ENCODE measurements at regions not wholly inside any gene's neighbourhood (a gene's known extent, or its start where the extent isn't known, plus 50 kb on each side); places are given as distances from the start of the nearest gene placed in this dataset.

- Histone ChIP-seq H2AFZ (ENCODE audit: control insufficient read depth, low read length) (no peak overlapping the region), H3K36me3 (ENCODE audit: control insufficient read depth in 2 of 2, extremely low read depth in 1 of 2, insufficient read depth in 2 of 2, low read length in 2 of 2) (no peaks in the 10 kb centered on the region), H3K9ac (ENCODE audit: control insufficient read depth, extremely low read depth, insufficient read depth, low read length) (no peak overlapping the region), H3K4me2 (ENCODE audit: control insufficient read depth, extremely low read depth, insufficient read depth, low read depth, low read length) (no peak overlapping the region), H4K20me1 (ENCODE audit: control insufficient read depth, extremely low read depth, insufficient read depth, low read length) (no peaks in the 10 kb centered on the region), H3K27ac (ENCODE audit: control insufficient read depth, insufficient read depth, low read length) (no peak overlapping the region), H3K27me3 (ENCODE audit: control insufficient read depth, extremely low read depth, insufficient read depth, low read length) (no peaks in the 10 kb centered on the region), H3K79me2 (ENCODE audit: control insufficient read depth, insufficient read depth, low read length) (no peaks in the 10 kb centered on the region), H3K4me3 (ENCODE audit: control insufficient read depth in 2 of 3, extremely low read depth in 1 of 3, insufficient read depth in 2 of 3, low read depth in 1 of 3, low read length in 3 of 3) (no peak overlapping the region), H3K4me1 (ENCODE audit: control insufficient read depth, extremely low read depth, insufficient read depth, low read length) (no peaks in the 10 kb centered on the region), H3K9me1 (ENCODE audit: control insufficient read depth, extremely low read depth, insufficient read depth, low read length) (no peaks in the 10 kb centered on the region), H3K9me3 (ENCODE audit: control insufficient read depth, low read depth, low read length) (no peaks in the 10 kb centered on the region)
- FAIRE-seq (no peak), DNase-seq (ENCODE audit: low read depth, low spot score) (no peak)
- dilution Hi-C loops (cut with MboI; ENCODE audit: extremely low pct_ligation_motif_present, low sequenced_read_pairs), result no loop called here
- TF ChIP-seq, protein P1, sequence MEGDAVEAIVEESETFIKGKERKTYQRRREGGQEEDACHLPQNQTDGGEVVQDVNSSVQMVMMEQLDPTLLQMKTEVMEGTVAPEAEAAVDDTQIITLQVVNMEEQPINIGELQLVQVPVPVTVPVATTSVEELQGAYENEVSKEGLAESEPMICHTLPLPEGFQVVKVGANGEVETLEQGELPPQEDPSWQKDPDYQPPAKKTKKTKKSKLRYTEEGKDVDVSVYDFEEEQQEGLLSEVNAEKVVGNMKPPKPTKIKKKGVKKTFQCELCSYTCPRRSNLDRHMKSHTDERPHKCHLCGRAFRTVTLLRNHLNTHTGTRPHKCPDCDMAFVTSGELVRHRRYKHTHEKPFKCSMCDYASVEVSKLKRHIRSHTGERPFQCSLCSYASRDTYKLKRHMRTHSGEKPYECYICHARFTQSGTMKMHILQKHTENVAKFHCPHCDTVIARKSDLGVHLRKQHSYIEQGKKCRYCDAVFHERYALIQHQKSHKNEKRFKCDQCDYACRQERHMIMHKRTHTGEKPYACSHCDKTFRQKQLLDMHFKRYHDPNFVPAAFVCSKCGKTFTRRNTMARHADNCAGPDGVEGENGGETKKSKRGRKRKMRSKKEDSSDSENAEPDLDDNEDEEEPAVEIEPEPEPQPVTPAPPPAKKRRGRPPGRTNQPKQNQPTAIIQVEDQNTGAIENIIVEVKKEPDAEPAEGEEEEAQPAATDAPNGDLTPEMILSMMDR (optimal IDR thresholded peaks at IDR 0.05 in 1 of 3, IDR thresholded peaks at IDR 0.05 in 1 of 3, conservative IDR thresholded peaks at IDR 0.05 in 1 of 3; ENCODE audit: extremely low read depth in 1 of 3, insufficient read depth in 2 of 3, low read length in 3 of 3), result no peak
- TF ChIP-seq EZH2 (IDR thresholded peaks at IDR 0.05; ENCODE audit: low read length), result no peak
Measured at GRCh38 chr7:81611040-81611439, 158.8 kb downstream of the HGF start.

DNA sequence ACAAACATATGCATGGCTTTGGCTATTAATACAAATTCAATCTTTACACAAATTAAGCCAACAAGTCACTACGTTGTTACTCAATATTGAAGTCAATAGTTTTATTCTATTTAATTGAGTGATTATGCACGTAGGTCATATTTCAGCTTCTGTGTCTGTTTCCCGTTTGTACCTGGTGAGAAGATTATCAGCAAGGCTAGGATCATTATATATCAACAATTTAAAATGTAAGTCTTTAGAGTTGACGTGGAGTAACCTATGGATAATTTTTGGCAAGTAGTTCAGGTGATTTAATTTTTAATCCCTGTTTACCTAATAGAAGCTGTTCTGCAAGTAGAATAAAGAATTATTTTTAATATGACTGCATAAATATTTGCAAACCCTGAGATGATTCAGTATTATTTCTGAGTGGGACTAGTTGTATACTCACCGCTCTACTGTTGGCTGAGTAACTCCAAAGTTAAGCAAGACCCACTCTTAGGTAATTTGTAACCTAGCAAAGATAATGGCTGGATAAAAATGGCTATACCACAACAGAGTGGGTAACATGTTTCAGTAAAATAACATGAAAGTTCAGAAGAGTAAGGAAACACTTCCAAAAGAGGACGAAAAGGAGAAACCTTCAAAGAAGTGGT is 161.0 kb downstream of the HGF start:
- Histone ChIP-seq H2AFZ (ENCODE audit: control insufficient read depth, low read length) (peak overlapping the region; percentile 3), H3K27me3 (ENCODE audit: control insufficient read depth, extremely low read depth, insufficient read depth, low read length) (no peaks in the 10 kb centered on the region), H3K9ac (ENCODE audit: control insufficient read depth, extremely low read depth, insufficient read depth, low read length) (no peak overlapping the region), H3K79me2 (ENCODE audit: control insufficient read depth, insufficient read depth, low read length) (no peaks in the 10 kb centered on the region), H3K4me1 (ENCODE audit: control insufficient read depth, extremely low read depth, insufficient read depth, low read length) (no peaks in the 10 kb centered on the region), H3K4me3 (ENCODE audit: control insufficient read depth in 2 of 3, extremely low read depth in 1 of 3, insufficient read depth in 2 of 3, low read depth in 1 of 3, low read length in 3 of 3) (no peak overlapping the region), H4K20me1 (ENCODE audit: control insufficient read depth, extremely low read depth, insufficient read depth, low read length) (no peaks in the 10 kb centered on the region), H3K36me3 (ENCODE audit: control insufficient read depth in 2 of 2, extremely low read depth in 1 of 2, insufficient read depth in 2 of 2, low read length in 2 of 2) (no peaks in the 10 kb centered on the region), H3K4me2 (ENCODE audit: control insufficient read depth, extremely low read depth, insufficient read depth, low read depth, low read length) (no peak overlapping the region), H3K9me3 (ENCODE audit: control insufficient read depth, low read depth, low read length) (no peaks in the 10 kb centered on the region), H3K27ac (ENCODE audit: control insufficient read depth, insufficient read depth, low read length) (no peak overlapping the region), H3K9me1 (ENCODE audit: control insufficient read depth, extremely low read depth, insufficient read depth, low read length) (no peaks in the 10 kb centered on the region)
- dilution Hi-C loops (cut with MboI; ENCODE audit: extremely low pct_ligation_motif_present, low sequenced_read_pairs), result no loop called here
- DNase-seq (ENCODE audit: low read depth, low spot score) (no peak), FAIRE-seq (no peak)
- no peak for TF ChIP-seq EZH2 (IDR thresholded peaks at IDR 0.05; ENCODE audit: low read length)
- TF ChIP-seq, protein P1 (optimal IDR thresholded peaks at IDR 0.05 in 1 of 3, IDR thresholded peaks at IDR 0.05 in 1 of 3, conservative IDR thresholded peaks at IDR 0.05 in 1 of 3; ENCODE audit: extremely low read depth in 1 of 3, insufficient read depth in 2 of 3, low read length in 3 of 3), result no peak
